GM23338 (cell line): ENCODE measurements at regions not wholly inside any gene's neighbourhood (a gene's known extent, or its start where the extent isn't known, plus 50 kb on each side); places are given as distances from the start of the nearest gene placed in this dataset.
A peak's percentile ranks its signal among the peaks of the same experiment; 100 is the strongest.

Source experiments
- ATAC-seq: fragments of 200-7000 bp; cut with Tn5 transposase; 3 replicates; pipeline ENCODE4 v1.9.1; 2020
- DNase-seq: peaks from one replicate; pipeline ENCODE4 v3.0.0-alpha.2; 2015; ENCODE audit warnings: low spot score
- H2AFZ ChIP-seq: fragments of 200-600 bp; sonication (generic); 2 replicates; pipeline ENCODE4 v1.8.0; 2016; ENCODE audit warnings: antibody characterized with exemption, mild to moderate bottlenecking, moderate library complexity
- H3F3A ChIP-seq: fragments of 200-600 bp; sonication (generic); replicated peaks from 2 replicates; pipeline ENCODE4 v1.8.0; 2017; ENCODE audit warnings: antibody characterized with exemption, mixed run types, low read depth
- H3K27ac ChIP-seq: fragments of 200-600 bp; sonication (generic); 2 replicates; pipeline ENCODE4 v1.6.1; 2016; ENCODE audit warnings: low read depth
- H3K27me3 ChIP-seq: fragments of 200-600 bp; sonication (generic); 2 replicates; pipeline ENCODE4 v1.8.0; 2016; ENCODE audit warnings: mild to moderate bottlenecking, mixed run types, moderate library complexity; ENCODE audit not compliant: insufficient read depth
- H3K36me3 ChIP-seq: fragments of 200-600 bp; sonication (generic); 2 replicates; pipeline ENCODE4 v1.8.0; 2016; ENCODE audit warnings: mild to moderate bottlenecking; ENCODE audit not compliant: insufficient read depth
- H3K4me1 ChIP-seq: fragments of 200-600 bp; sonication (generic); 2 replicates; pipeline ENCODE4 v1.8.0; 2016; ENCODE audit warnings: mild to moderate bottlenecking, moderate library complexity; ENCODE audit not compliant: insufficient read depth
- H3K4me2 ChIP-seq: fragments of 200-600 bp; sonication (generic); 2 replicates; pipeline ENCODE4 v1.7.1; 2017; ENCODE audit warnings: mixed run types
- H3K4me3 ChIP-seq: fragments of 200-600 bp; sonication (generic); 2 replicates; pipeline ENCODE4 v1.6.1; 2016; ENCODE audit warnings: mixed run types
- H3K79me2 ChIP-seq: fragments of 200-600 bp; sonication (generic); replicated peaks from 2 replicates; pipeline ENCODE4 v1.8.0; 2017; ENCODE audit warnings: mild to moderate bottlenecking; ENCODE audit not compliant: insufficient read depth
- H3K9me2 ChIP-seq: fragments of 200-600 bp; sonication (generic); 2 replicates; pipeline ENCODE4 v1.8.0; 2017; ENCODE audit not compliant: insufficient read depth
- H4K20me1 ChIP-seq: fragments of 200-600 bp; sonication (generic); replicated peaks from 2 replicates; pipeline ENCODE4 v1.8.0; 2017; ENCODE audit warnings: mild to moderate bottlenecking; ENCODE audit not compliant: insufficient read depth
- H3K27ac Mint-ChIP-seq: 2 replicates; pipeline ENCODE4 v1.8.0; 2020; ENCODE audit warnings: inconsistent platforms, mild to moderate bottlenecking, moderate library complexity, mixed read lengths
- H3K27me3 Mint-ChIP-seq: 3 replicates; pipeline ENCODE4 v1.8.0; 2022; ENCODE audit warnings: low read depth, mild to moderate bottlenecking, moderate library complexity, mixed read lengths, inconsistent platforms; ENCODE audit not compliant: insufficient read depth, poor library complexity
- H3K36me3 Mint-ChIP-seq: 3 replicates; pipeline ENCODE4 v1.8.0; 2021; ENCODE audit warnings: low read depth, mild to moderate bottlenecking, inconsistent platforms, moderate library complexity, mixed read lengths
- H3K4me1 Mint-ChIP-seq: 3 replicates; pipeline ENCODE4 v1.8.0; 2020; ENCODE audit warnings: mild to moderate bottlenecking, inconsistent platforms, mixed read lengths
- H3K4me3 Mint-ChIP-seq: 3 replicates; pipeline ENCODE4 v1.8.0; 2021; ENCODE audit warnings: moderate library complexity, mild to moderate bottlenecking, inconsistent platforms, mixed read lengths
- H3K9me3 Mint-ChIP-seq: 3 replicates; pipeline ENCODE4 v1.8.0; 2020; ENCODE audit warnings: moderate library complexity, mild to moderate bottlenecking, inconsistent platforms, mixed read lengths
- CREB1 ChIP-seq: fragments of 250-450 bp; sonication (Bioruptor Pico); IDR thresholded peaks from 2 replicates; pipeline ENCODE4 v1.5.0; 2020; ENCODE audit warnings: low read depth, mild to moderate bottlenecking, moderate library complexity
- CTCF ChIP-seq, 2 experiments: fragments of 200-600 bp in 1 of 2; sonication (generic) in 1 of 2; conservative IDR thresholded peaks; 2 replicates each; pipeline versions ENCODE4 v1.5.1 to v1.6.1; 2016 to 2017; ENCODE audit warnings: antibody characterized with exemption in 2 of 2, low read depth in 2 of 2, mild to moderate bottlenecking in 2 of 2, moderate library complexity in 1 of 2
- ETS1 ChIP-seq: IDR thresholded peaks from 2 replicates; pipeline ENCODE4 v1.6.1; 2016; ENCODE audit warnings: antibody characterized with exemption
- EZH2 ChIP-seq: fragments of 200-600 bp; sonication (generic); IDR thresholded peaks from one replicate; pipeline ENCODE4 v1.8.0; 2017; ENCODE audit warnings: antibody characterized with exemption, mild to moderate bottlenecking, low read depth; ENCODE audit not compliant: unreplicated experiment
- EZH2phosphoT487 ChIP-seq: fragments of 200-600 bp; sonication (generic); IDR thresholded peaks from one replicate; pipeline ENCODE4 v1.8.1; 2018; ENCODE audit warnings: antibody characterized with exemption; ENCODE audit not compliant: unreplicated experiment
- JUNB ChIP-seq: IDR thresholded peaks from one replicate; pipeline ENCODE4 v1.6.1; 2016; ENCODE audit warnings: antibody characterized with exemption; ENCODE audit not compliant: unreplicated experiment
- NANOG ChIP-seq: IDR thresholded peaks from 2 replicates; pipeline ENCODE4 v1.6.1; 2016; ENCODE audit warnings: antibody characterized with exemption, borderline replicate concordance
- POLR2AphosphoS5 ChIP-seq: IDR thresholded peaks from 2 replicates; pipeline ENCODE4 v1.6.1; 2016; ENCODE audit warnings: antibody characterized with exemption, low read depth
- REST ChIP-seq: IDR thresholded peaks from one replicate; pipeline ENCODE4 v1.6.1; 2018; ENCODE audit warnings: antibody characterized with exemption; ENCODE audit not compliant: unreplicated experiment
- STAT1 ChIP-seq: IDR thresholded peaks from one replicate; pipeline ENCODE4 v1.6.1; 2016; ENCODE audit warnings: antibody characterized with exemption; ENCODE audit not compliant: unreplicated experiment
- ZNF114 ChIP-seq: fragments of 250-450 bp; sonication (Bioruptor Pico); IDR thresholded peaks from 2 replicates; pipeline ENCODE4 v1.5.0; 2020; ENCODE audit warnings: mild to moderate bottlenecking, moderate library complexity
- ZNF331 ChIP-seq: fragments of 250-450 bp; sonication (Bioruptor Pico); IDR thresholded peaks from 2 replicates; pipeline ENCODE4 v1.5.0; 2020; ENCODE audit warnings: low read depth, mild to moderate bottlenecking, moderate library complexity
- ZNF462 ChIP-seq: fragments of 250-450 bp; sonication (Bioruptor Pico); IDR thresholded peaks from 2 replicates; pipeline ENCODE4 v1.5.0; 2020; ENCODE audit warnings: mild to moderate bottlenecking, moderate library complexity

GRCh38 chr2:201551901-201552300 lies 91.4 kb downstream of the TMEM237 start:
- no peaks in the 10 kb centered on the region for H3K36me3 ChIP-seq
- H3K4me3 Mint-ChIP-seq: no peak overlapping the region
- H3F3A ChIP-seq: no peaks in the 10 kb centered on the region
- DNase-seq (peak; percentile 6), ATAC-seq (peak; percentile 31; the same call in 1 of the 3 replicates)
- no peak overlapping the region for H3K27ac ChIP-seq
- H3K27me3 Mint-ChIP-seq: no peaks in the 10 kb centered on the region
- no peaks in the 10 kb centered on the region for H3K79me2 ChIP-seq
- H3K4me2 ChIP-seq: no peak overlapping the region
- TF ChIP-seq ZNF331 (CRISPR knock-in tag) (no peak), POLR2AphosphoS5 (no peak), JUNB (no peak), ETS1 (no peak), STAT1 (no peak), CTCF (conservative IDR thresholded peaks at IDR 0.05; ENCODE audit: low read depth in 2 of 2) (no peak), EZH2phosphoT487 (no peak), NANOG (no peak), REST (no peak), ZNF114 (CRISPR knock-in tag) (no peak), CREB1 (no peak), ZNF462 (CRISPR knock-in tag) (no peak), EZH2 (no peak)
- no peaks in the 10 kb centered on the region for H3K4me1 ChIP-seq
- H3K36me3 Mint-ChIP-seq: no peaks in the 10 kb centered on the region
- H3K9me2 ChIP-seq: no peaks in the 10 kb centered on the region
- H3K9me3 Mint-ChIP-seq: no peaks in the 10 kb centered on the region
- no peaks in the 10 kb centered on the region for H3K4me1 Mint-ChIP-seq
- H4K20me1 ChIP-seq: no peaks in the 10 kb centered on the region
- no peak overlapping the region; the same call in 1 of the 2 replicates for H3K27ac Mint-ChIP-seq
- no peak overlapping the region for H2AFZ ChIP-seq
- no peaks in the 10 kb centered on the region for H3K27me3 ChIP-seq
- H3K4me3 ChIP-seq: no peak overlapping the region
